ENCODE measurements at regions not wholly inside any gene's neighbourhood (a gene's known extent, or its start where the extent isn't known, plus 50 kb on each side); places are given as distances from the start of the nearest gene placed in this dataset.

DNA sequence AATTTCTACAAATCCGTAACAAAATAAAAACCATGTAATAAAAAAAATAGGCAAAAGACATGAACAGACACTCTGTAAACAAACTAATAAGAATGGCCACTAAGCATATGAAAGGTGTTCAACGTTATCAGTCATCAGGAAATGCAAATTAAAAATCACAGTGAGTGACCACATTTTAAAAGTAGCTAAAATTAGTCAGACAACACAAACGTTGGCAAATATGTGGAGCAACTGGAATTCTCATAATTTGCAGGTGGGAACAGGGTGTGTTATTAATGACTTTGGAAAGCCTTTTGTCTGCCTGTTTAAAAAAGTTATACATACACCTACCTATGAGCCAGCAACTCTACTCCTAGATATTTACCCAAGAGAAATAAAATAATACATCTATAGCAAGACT is 164.4 kb downstream of the RMI1 start:
- Histone ChIP-seq H3K27ac (ENCODE audit: low read depth, low read length) (no peak overlapping the region), H3K4me3 (ENCODE audit: low read depth in 1 of 5, low read length in 5 of 5) (no peak overlapping the region), H3K9me3 (ENCODE audit: control insufficient read depth in 5 of 5, low read length in 5 of 5) (no peaks in the 10 kb centered on the region), H3K4me1 (ENCODE audit: control insufficient read depth in 5 of 5, insufficient read depth in 5 of 5, low read length in 5 of 5) (peaks cover 0 to 34% (median 15%) of the 10 kb centered on the region in 5 donors), H3K9ac (ENCODE audit: low read length in 5 of 5) (no peak overlapping the region), H3K27me3 (ENCODE audit: control insufficient read depth in 5 of 5, insufficient read depth in 4 of 5, low read length in 5 of 5) (peaks cover 7 to 27% (median 16%) of the 10 kb centered on the region in 5 donors), H3K36me3 (ENCODE audit: control insufficient read depth in 5 of 5, insufficient read depth in 5 of 5, low read length in 5 of 5) (no peaks in the 10 kb centered on the region)

DNA sequence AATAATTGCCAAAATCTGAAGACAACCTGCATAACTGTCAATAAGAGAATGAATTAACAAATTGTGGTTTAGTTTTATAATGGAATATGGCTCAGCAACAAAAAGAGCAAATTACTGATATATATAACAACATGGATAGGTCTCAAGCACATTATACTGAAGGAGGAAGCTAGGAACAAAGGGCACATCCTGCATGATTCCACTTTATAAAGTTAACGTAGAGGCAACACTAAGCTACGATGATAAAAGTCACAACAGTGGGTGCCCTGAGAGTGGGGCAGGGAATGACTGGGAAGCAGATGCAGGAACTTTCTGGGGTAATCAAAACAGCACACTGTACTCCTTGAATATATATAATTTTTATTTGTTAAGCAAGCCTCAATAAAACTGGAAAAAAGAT is 165.2 kb downstream of the RMI1 start:
- Histone ChIP-seq H3K9me3 (ENCODE audit: control insufficient read depth in 5 of 5, low read length in 5 of 5) (no peaks in the 10 kb centered on the region), H3K27me3 (ENCODE audit: control insufficient read depth in 5 of 5, insufficient read depth in 4 of 5, low read length in 5 of 5) (peaks cover 2 to 20% (median 10%) of the 10 kb centered on the region in 5 donors), H3K4me3 (ENCODE audit: low read depth in 1 of 5, low read length in 5 of 5) (no peak overlapping the region), H3K27ac (ENCODE audit: low read depth, low read length) (no peak overlapping the region), H3K9ac (ENCODE audit: low read length in 5 of 5) (no peak overlapping the region), H3K4me1 (ENCODE audit: control insufficient read depth in 5 of 5, insufficient read depth in 5 of 5, low read length in 5 of 5) (peaks cover 0 to 27% (median 7%) of the 10 kb centered on the region in 5 donors), H3K36me3 (ENCODE audit: control insufficient read depth in 5 of 5, insufficient read depth in 5 of 5, low read length in 5 of 5) (no peaks in the 10 kb centered on the region)

DNA sequence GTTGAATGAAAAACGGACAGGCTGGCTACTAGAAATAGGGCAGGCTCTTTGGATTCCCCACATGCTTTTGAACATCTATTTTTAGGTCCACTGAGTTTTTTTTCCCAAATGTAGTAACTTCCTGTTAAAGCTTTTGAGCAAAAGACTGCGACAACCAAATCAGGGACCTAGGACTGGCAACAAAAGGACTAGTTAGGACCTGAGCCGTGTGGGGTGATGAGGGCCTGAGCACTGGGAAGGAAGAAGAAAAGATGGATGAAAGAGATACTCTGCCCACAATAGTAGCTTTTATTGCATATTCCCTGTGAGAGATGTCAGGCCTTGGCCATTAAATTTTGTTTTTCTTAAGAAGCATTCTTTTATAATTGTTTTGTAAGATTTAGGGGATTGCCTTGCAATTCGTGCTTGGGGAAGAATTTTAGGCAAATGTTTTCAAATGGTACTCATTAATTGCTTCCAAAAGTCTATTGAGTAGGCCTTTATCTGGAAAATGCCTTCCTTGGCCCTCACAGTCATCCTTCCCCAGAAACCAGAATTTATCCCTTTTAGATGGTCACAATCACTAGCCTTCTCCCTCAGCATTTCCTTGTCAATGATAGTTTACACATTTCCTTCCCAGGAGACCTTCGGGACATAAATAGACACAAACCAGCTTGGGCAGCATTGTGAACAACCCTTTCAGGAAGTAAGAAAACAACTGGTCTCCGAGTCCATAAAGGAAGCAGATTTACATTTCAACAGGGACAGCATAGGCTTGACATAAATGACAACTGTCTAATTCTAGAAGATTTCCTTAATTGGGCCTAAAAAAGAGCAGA is 166.5 kb downstream of the RMI1 start:
- H3K36me3 ChIP-seq (ENCODE audit: control insufficient read depth in 5 of 5, insufficient read depth in 5 of 5, low read length in 5 of 5): no peaks in the 10 kb centered on the region
- H3K4me1 ChIP-seq (ENCODE audit: control insufficient read depth in 5 of 5, insufficient read depth in 5 of 5, low read length in 5 of 5): peaks cover 0 to 24% (median 7%) of the 10 kb centered on the region in 5 donors
- no peak overlapping the region for H3K27ac ChIP-seq (ENCODE audit: low read depth, low read length)
- H3K4me3 ChIP-seq (ENCODE audit: low read depth in 1 of 5, low read length in 5 of 5): no peak overlapping the region
- peaks cover 0 to 10% (median 3%) of the 10 kb centered on the region in 5 donors for H3K27me3 ChIP-seq (ENCODE audit: control insufficient read depth in 5 of 5, insufficient read depth in 4 of 5, low read length in 5 of 5)
- no peaks in the 10 kb centered on the region for H3K9me3 ChIP-seq (ENCODE audit: control insufficient read depth in 5 of 5, low read length in 5 of 5)
- H3K9ac ChIP-seq (ENCODE audit: low read length in 5 of 5): no peak overlapping the region

DNA sequence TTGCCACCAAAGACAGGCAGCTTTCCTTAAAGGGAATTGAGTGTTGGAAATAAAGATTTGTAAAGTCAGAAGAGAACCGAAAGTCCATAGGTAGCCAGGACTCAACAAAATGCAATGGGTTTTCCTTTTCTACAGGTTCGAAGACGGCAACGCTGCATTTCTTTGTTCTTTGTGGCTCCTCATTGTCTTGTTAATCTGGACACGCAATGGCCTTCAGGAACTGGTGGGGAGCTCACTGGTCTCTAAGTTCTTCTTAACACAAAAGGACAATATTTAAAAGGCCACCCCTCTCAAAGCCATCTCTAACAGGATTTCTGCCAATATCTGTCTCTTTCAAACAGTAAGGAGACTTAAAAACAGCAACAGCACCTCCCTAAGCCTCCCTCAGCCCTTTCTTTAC is 170.6 kb downstream of the RMI1 start:
- H3K36me3 ChIP-seq (ENCODE audit: control insufficient read depth in 5 of 5, insufficient read depth in 5 of 5, low read length in 5 of 5): no peaks in the 10 kb centered on the region
- H3K9me3 ChIP-seq (ENCODE audit: control insufficient read depth in 5 of 5, low read length in 5 of 5): no peaks in the 10 kb centered on the region
- H3K27ac ChIP-seq (ENCODE audit: low read depth, low read length): no peak overlapping the region
- no peak overlapping the region for H3K4me3 ChIP-seq (ENCODE audit: low read depth in 1 of 5, low read length in 5 of 5)
- peaks cover 0 to 26% (median 7%) of the 10 kb centered on the region in 5 donors for H3K4me1 ChIP-seq (ENCODE audit: control insufficient read depth in 5 of 5, insufficient read depth in 5 of 5, low read length in 5 of 5)
- H3K27me3 ChIP-seq (ENCODE audit: control insufficient read depth in 5 of 5, insufficient read depth in 4 of 5, low read length in 5 of 5): no peaks in the 10 kb centered on the region
- H3K9ac ChIP-seq (ENCODE audit: low read length in 5 of 5): no peak overlapping the region

DNA sequence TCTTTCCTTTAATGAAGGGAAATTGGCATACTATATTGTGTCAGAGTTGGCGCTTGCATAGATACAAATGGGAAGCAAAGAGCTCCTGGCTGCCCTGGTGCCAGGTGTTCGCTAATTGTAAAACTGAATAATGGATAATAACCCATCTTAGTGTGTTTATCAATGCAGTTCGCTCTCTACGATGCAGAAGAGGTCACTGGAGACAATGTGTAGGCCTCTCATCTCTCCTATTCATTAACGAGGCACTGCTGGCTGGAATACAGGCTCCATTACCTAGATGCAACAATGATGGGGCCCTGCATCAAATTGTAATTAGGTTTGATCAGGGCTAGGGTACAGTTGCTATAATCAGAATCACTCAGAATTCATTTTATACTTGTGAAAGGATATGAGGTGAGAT is 171.0 kb downstream of the RMI1 start:
- no peaks in the 10 kb centered on the region for H3K9me3 ChIP-seq (ENCODE audit: control insufficient read depth in 5 of 5, low read length in 5 of 5)
- peaks cover 0 to 22% (median 5%) of the 10 kb centered on the region in 5 donors for H3K4me1 ChIP-seq (ENCODE audit: control insufficient read depth in 5 of 5, insufficient read depth in 5 of 5, low read length in 5 of 5)
- no peaks in the 10 kb centered on the region for H3K27me3 ChIP-seq (ENCODE audit: control insufficient read depth in 5 of 5, insufficient read depth in 4 of 5, low read length in 5 of 5)
- H3K4me3 ChIP-seq (ENCODE audit: low read depth in 1 of 5, low read length in 5 of 5): no peak overlapping the region
- no peak overlapping the region for H3K9ac ChIP-seq (ENCODE audit: low read length in 5 of 5)
- H3K27ac ChIP-seq (ENCODE audit: low read depth, low read length): no peak overlapping the region
- H3K36me3 ChIP-seq (ENCODE audit: control insufficient read depth in 5 of 5, insufficient read depth in 5 of 5, low read length in 5 of 5): no peaks in the 10 kb centered on the region

DNA sequence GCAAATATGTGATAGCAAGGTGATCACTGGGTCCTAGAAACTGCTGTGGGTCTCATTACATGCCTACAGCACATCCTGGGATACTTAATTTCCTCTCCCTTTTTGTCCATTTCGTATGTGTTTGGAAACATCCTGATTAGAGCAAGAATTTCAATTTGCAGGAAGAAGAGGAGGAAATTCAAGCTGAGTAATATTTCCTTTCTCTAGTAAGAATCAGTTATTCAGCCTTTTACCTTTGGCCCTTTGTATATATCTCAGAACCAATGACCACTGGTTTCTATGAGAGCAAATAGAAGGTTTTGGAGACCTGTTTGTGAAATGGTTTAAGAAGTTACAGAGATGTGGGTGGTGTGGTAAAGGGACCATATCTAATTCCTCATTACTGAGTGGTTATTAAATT is 171.6 kb downstream of the RMI1 start:
- Histone ChIP-seq H3K27me3 (ENCODE audit: control insufficient read depth in 5 of 5, insufficient read depth in 4 of 5, low read length in 5 of 5) (no peaks in the 10 kb centered on the region), H3K27ac (ENCODE audit: low read depth, low read length) (no peak overlapping the region), H3K4me1 (ENCODE audit: control insufficient read depth in 5 of 5, insufficient read depth in 5 of 5, low read length in 5 of 5) (peaks cover 0 to 17% (median 0%) of the 10 kb centered on the region in 5 donors)

DNA sequence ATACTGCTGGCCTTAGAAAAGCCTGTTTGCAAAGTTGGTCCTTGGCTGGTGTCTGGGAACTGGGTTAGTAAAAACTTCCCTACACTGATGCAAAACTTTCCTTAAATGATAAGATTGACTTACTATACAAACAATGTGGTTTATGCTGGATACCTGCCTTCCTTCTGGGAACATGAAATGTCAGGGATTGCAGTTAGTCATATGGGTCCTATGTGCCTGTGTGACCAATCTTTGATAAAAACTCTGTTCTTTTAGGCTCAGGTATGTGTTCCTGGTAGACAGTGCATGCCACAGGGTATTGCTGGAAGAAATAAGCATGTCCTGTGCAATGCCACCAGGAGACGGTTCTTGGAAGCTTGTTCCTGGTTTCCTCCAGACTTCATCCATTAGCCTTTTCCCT is 173.3 kb downstream of the RMI1 start:
- H3K27me3 ChIP-seq (ENCODE audit: control insufficient read depth in 5 of 5, insufficient read depth in 4 of 5, low read length in 5 of 5): no peaks in the 10 kb centered on the region
- peaks cover 0 to 11% (median 0%) of the 10 kb centered on the region in 5 donors for H3K4me1 ChIP-seq (ENCODE audit: control insufficient read depth in 5 of 5, insufficient read depth in 5 of 5, low read length in 5 of 5)
- H3K27ac ChIP-seq (ENCODE audit: low read depth, low read length): no peak overlapping the region
- H3K9me3 ChIP-seq (ENCODE audit: control insufficient read depth in 5 of 5, low read length in 5 of 5): no peaks in the 10 kb centered on the region
- H3K4me3 ChIP-seq (ENCODE audit: low read depth in 1 of 5, low read length in 5 of 5): no peak overlapping the region
- H3K36me3 ChIP-seq (ENCODE audit: control insufficient read depth in 5 of 5, insufficient read depth in 5 of 5, low read length in 5 of 5): no peaks in the 10 kb centered on the region
- no peak overlapping the region for H3K9ac ChIP-seq (ENCODE audit: low read length in 5 of 5)

More for the DNA sequence above, 171.6 kb downstream of the RMI1 start:
- no peak overlapping the region for H3K4me3 ChIP-seq (ENCODE audit: low read depth in 1 of 5, low read length in 5 of 5)
- no peaks in the 10 kb centered on the region for H3K36me3 ChIP-seq (ENCODE audit: control insufficient read depth in 5 of 5, insufficient read depth in 5 of 5, low read length in 5 of 5)
- H3K9me3 ChIP-seq (ENCODE audit: control insufficient read depth in 5 of 5, low read length in 5 of 5): no peaks in the 10 kb centered on the region
- H3K9ac ChIP-seq (ENCODE audit: low read length in 5 of 5): no peak overlapping the region

DNA sequence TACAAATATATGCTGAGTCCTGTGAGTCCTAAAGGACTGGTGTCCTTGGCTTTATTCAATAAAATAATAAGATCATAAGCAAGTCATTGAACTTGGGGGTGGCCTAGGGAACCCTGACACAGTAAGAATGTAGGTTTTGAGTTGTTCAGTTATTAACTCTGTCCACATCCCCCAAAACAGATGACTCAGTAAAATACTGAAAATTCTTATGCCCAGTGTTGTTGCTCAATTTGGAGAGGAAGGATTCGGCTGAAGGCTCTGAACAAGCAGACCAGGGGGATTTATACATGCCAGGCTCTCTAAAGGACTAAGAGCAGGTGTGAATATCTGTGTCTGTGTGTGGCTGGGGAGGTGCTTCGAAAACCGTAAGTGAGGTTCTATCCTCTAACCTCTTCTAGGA is 173.7 kb downstream of the RMI1 start:
- H3K4me1 ChIP-seq (ENCODE audit: control insufficient read depth in 5 of 5, insufficient read depth in 5 of 5, low read length in 5 of 5): peaks cover 0 to 11% (median 0%) of the 10 kb centered on the region in 5 donors

DNA sequence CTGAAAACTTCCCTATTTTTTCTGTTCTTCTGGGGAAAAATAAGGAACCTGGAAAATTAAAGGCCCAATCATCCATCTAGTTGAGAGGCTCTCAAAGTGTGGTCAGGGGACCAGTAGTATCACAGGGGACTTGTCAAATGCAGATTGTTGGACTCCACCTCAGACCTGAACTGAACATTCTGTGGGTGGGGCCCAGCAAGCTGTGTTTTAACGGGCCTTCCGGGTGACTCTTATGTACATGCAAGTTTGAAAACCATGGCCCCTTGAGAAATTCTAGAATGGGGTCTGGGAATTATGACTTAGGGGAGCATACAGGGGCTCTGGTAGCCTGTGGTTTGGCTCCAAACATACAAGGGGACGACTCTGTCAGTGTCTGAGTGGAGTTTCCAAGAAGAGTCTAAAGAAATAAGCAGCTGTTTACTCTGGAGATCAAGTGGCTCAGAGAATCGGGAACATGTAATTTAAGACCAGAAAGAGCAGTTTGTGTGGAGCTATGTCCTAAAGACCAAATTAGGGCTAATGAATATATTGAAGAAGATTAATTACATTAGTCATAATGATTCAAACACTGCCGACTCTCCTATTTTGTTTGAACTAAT is 177.4 kb downstream of the SLC28A3 start:
- no peaks in the 10 kb centered on the region for H3K9me3 ChIP-seq (ENCODE audit: control insufficient read depth in 5 of 5, low read length in 5 of 5)
- no peaks in the 10 kb centered on the region for H3K36me3 ChIP-seq (ENCODE audit: control insufficient read depth in 5 of 5, insufficient read depth in 5 of 5, low read length in 5 of 5)
- H3K9ac ChIP-seq (ENCODE audit: low read length in 5 of 5): no peak overlapping the region
- H3K27ac ChIP-seq (ENCODE audit: low read depth, low read length): no peak overlapping the region
- peaks cover 0 to 8% (median 0%) of the 10 kb centered on the region in 5 donors for H3K4me1 ChIP-seq (ENCODE audit: control insufficient read depth in 5 of 5, insufficient read depth in 5 of 5, low read length in 5 of 5)
- H3K27me3 ChIP-seq (ENCODE audit: control insufficient read depth in 5 of 5, insufficient read depth in 4 of 5, low read length in 5 of 5): peaks cover 0 to 4% (median 0%) of the 10 kb centered on the region in 5 donors
- H3K4me3 ChIP-seq (ENCODE audit: low read depth in 1 of 5, low read length in 5 of 5): no peak overlapping the region

More for the DNA sequence above, 173.7 kb downstream of the RMI1 start:
- Histone ChIP-seq H3K27me3 (ENCODE audit: control insufficient read depth in 5 of 5, insufficient read depth in 4 of 5, low read length in 5 of 5) (no peaks in the 10 kb centered on the region), H3K9me3 (ENCODE audit: control insufficient read depth in 5 of 5, low read length in 5 of 5) (no peaks in the 10 kb centered on the region), H3K27ac (ENCODE audit: low read depth, low read length) (no peak overlapping the region), H3K4me3 (ENCODE audit: low read depth in 1 of 5, low read length in 5 of 5) (no peak overlapping the region), H3K36me3 (ENCODE audit: control insufficient read depth in 5 of 5, insufficient read depth in 5 of 5, low read length in 5 of 5) (no peaks in the 10 kb centered on the region), H3K9ac (ENCODE audit: low read length in 5 of 5) (no peak overlapping the region)

DNA sequence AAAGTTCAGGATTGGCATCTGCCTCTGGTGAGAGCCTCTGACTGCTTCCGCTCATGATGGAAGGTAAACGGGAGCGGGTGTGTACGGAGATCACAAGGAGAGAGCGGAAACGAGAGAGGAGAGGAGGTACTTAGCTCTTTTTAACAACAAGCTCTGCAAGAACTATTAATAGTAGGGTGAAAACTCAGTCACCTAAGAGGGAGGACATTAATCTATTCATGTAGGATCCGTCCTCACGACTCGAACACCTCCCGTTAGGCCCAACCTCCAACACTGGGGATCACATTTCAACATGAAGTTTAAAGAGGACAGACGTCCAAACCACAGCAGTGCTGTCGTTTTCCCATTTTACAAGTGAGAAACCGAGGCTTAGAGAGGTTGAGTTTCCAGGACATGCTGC is 173.7 kb downstream of the SLC28A3 start:
- no peaks in the 10 kb centered on the region for H3K36me3 ChIP-seq (ENCODE audit: control insufficient read depth in 5 of 5, insufficient read depth in 5 of 5, low read length in 5 of 5)
- no peak overlapping the region for H3K4me3 ChIP-seq (ENCODE audit: low read depth in 1 of 5, low read length in 5 of 5)
- H3K27ac ChIP-seq (ENCODE audit: low read depth, low read length): no peak overlapping the region
- peaks cover 0 to 2% (median 0%) of the 10 kb centered on the region in 5 donors for H3K27me3 ChIP-seq (ENCODE audit: control insufficient read depth in 5 of 5, insufficient read depth in 4 of 5, low read length in 5 of 5)
- H3K4me1 ChIP-seq (ENCODE audit: control insufficient read depth in 5 of 5, insufficient read depth in 5 of 5, low read length in 5 of 5): peaks cover 0 to 16% (median 10%) of the 10 kb centered on the region in 5 donors
- no peak overlapping the region for H3K9ac ChIP-seq (ENCODE audit: low read length in 5 of 5)
- no peaks in the 10 kb centered on the region for H3K9me3 ChIP-seq (ENCODE audit: control insufficient read depth in 5 of 5, low read length in 5 of 5)

Data from subcutaneous abdominal adipose tissue (tissue), 5 donors.